GM19463 (cell line): ENCODE measurements at regions not wholly inside any gene's neighbourhood (a gene's known extent, or its start where the extent isn't known, plus 50 kb on each side); places are given as distances from the start of the nearest gene placed in this dataset.

Experiments used
- ATAC-seq: cut with Tn5 transposase; IDR thresholded peaks from one replicate; pipeline ENCODE4 v1.9.1; 2021; ENCODE audit warnings: mild to moderate bottlenecking, moderate library complexity; ENCODE audit not compliant: unreplicated experiment

DNA sequence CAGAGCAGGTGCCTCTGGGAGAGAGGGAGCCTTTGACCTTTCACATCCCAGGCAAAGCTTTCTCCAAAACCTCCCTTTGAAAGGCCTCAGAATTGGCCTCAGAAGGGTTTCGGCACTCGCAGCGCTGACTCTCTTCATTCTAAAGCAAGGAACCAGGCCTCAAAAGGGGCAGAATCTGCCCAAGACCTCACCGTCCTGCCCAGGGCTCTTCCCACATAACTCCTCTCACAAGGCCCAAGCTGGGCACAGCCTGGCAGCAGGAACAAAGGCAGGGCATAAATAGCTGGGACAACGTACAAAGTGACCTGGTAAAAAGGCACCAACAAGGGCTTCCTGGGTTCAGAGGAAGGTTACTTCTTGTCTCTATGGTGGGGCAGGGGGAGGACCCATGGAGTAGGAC is 166.3 kb upstream of the FSTL4 start:
- no peak for ATAC-seq

DNA sequence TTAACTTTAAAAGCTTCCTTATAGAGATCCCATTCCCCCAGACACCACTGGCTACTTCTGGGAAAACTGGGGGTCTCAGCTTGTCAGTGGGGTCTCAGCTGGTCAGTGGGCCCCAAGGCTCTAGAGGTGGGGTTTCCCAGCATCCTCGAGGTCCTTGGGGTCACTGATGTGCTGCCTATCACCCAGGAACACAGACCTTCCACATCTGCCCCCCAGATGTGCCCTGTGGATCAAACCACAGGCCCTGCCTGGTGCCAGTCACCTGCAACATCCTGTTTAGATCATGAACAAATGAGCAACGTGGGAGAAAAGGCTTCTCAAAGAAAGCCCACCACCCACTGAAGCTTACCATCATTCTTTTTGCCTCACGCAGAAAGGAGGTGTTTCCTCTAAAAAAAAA is 165.6 kb upstream of the FSTL4 start:
- ATAC-seq, result no peak

DNA sequence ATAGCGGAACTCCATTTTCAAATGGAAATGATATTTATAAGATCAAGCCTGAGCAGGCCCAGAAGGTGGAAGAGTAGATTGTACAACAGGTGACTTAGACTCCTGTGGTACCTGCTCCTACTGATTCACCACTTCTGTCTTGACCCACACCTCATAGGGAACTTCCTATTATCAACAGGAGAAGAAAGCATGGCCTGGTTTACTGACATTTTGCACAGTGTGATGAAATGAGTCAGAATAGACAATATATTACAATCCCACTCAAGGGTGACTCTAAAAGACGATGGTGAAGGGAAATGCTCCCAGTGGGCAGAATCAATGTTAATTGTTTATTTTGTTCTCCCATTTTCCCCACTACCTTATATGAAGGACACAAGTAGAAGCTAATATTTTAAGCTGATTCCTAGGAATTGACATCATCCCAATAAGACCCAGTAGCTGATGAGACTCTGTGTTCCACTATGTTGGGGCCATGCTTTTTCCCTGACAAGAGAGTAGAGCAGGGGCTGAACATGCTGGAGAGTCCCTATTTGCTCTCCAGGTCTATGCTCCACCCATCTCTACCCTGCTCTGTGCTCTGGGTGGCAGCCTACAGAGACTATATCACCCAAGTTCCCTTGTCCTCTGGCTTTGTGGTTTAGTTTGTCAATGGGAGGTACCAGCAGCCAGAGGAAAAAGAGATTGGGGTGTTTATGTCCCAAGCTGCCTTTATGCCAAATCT is 163.4 kb upstream of the FSTL4 start:
- no peak for ATAC-seq

DNA sequence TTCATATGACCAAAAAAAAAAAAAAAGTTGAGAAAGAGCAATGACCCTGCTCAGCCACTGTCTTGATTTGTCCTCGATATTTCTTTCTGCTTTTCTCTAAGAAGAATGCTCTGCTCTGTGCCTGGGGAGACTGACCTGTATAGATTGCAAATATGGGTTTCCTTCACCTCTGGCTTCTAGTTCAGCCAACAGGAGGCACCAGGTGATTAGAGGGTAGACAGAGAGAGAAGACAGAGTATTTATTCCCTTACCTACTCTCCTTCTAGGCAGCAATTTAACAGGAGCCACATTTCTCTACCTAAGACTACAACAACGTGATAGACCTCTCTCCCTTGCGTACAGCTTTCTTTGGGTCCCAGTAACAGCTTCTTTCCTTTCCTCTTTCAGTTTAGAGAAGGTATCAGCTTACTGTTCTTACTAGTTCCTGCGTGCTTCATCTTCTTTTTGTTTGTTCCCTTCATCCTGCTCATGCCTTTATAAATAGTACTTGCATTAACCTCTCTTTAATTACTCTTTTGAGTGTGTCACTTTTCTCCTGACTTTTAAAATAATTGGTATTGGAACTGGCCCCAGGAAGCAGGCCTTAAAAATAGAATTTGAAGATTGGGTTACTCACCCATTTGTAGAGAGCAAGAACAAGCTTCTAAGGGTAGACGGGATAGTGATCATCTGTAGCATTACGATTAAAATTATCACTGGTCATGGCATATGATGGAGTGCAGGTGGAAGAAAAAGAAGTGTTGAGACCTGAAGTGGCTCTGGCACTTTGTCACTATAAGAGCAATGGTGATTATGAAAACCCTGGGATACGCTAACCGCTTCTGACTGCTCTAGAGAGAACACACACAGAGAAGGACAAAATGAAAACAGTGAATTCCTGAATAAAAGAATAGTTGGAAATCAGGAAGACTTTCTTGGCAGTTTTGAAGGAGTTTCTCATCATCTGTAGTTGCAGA is 161.2 kb upstream of the FSTL4 start:
- ATAC-seq, result no peak

DNA sequence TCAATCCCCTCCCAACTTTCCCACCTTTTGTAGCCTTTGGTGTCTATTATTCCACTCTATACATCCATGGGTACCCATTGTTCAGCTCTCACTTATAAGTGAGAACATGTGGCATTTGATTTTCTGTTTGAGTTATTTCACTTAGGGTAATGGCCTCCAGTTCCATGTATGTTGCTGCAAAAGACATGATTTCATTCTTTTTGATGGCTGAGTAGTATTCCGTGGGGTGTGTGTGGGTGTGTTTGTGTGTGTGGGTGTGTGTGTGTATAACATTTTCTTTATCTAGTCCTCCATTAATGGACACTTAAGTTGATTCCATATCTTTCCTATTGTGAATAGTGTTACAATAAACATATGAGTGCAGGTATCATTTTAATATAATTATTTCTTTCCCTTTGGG is 157.5 kb upstream of the FSTL4 start:
- ATAC-seq, result no peak

DNA sequence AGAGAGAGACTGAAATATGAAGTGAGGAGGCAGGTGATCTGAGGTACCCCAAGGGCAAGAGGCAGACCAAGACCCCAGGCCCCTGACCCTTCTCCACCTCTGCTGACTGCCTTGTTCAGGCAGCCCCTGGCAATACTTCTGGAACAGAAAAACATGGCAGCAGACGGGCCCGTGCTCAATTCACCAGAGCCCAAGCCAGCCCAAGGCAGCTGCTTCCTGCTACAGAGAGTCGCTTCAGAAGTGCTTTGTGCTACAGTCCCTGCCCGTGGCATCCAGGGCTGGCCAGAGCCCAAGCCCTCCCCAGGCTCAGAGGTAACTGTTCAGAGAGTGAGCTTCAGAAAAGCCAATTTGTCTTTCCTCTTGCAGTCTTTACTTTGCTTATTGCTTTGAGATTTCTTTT is 151.4 kb upstream of the FSTL4 start:
- ATAC-seq, result no peak

DNA sequence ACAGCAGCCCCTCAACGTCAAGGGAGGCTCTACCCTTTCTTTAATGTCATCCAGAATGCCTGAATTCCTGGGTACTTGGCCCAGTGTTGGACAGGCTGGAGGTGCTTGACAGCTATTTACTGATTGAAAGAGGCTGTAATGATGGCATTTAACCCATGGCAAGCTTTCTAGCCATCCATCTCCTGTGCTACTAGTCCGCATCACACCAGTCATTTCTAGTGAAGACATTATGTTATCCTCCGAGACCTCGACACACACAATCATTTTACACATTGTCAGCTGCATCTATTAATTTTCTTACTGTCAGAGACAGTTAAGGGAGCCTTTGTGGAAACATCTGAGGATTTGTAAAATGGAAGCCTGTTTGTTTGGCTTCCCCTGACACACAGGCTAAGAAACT is 149.3 kb upstream of the FSTL4 start:
- ATAC-seq, result no peak

DNA sequence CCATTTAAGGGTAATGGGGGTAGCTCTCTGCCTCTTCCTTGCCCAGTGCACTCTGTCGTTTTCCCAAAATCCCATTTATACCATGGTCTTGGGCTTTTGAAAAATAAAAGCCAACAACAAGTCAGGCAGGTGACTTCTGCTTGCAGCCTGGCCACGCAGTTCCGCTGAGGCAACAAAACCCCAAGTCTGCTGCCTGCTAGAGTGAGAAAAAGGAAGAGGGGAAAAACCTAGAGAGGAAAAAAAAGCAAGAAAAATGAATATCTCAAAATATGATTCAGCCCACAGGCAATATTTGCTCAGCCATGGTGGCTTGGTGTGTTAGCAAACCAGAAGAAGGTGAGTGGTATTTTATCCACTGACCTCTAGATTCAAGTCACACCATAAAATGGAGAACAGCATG is 148.2 kb upstream of the FSTL4 start:
- ATAC-seq, result no peak

DNA sequence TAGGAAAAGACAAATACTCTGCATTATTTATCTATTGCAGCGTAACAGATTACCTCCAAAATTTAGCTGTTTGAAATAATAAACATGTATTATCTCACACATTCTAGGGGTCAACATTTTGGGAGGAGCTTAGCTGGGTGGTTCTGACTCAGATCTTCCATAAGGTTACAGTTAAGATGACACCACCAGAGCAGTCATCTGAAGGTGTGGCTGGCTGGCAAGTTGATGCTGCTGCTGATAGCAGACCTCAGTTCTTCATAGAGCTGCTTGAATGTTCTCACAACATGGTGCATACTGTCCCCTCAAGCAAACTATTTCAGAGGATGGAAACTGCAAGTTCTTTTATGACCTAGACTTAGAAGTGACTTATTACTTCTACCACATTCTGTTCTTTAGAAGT is 146.3 kb upstream of the FSTL4 start:
- no peak for ATAC-seq

DNA sequence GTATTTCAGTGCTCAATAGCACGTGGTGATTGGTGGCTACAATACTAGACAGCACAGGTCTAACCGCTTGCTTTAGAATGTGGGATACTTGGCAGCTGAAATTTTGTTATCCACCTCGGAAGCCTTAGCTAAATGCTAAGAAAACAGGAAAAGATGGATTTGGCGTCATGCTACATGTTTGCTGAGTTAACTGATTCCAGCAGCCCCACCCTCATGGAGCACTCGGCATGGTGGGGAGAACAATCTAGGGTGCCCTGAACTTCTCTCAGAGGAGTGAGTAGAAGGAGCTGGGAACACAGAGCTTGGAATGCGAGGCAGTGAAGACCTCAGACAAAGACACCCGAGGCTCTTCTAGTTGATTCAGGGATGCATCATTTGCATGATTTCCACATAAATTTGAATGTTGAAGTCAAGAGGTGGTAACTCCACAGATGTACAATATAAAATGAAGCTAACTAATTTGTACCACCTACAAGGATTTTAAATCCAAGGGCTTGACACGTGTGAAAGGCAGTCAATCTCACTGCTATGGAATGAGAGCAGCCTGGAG is 145.1 kb upstream of the FSTL4 start:
- no peak for ATAC-seq

DNA sequence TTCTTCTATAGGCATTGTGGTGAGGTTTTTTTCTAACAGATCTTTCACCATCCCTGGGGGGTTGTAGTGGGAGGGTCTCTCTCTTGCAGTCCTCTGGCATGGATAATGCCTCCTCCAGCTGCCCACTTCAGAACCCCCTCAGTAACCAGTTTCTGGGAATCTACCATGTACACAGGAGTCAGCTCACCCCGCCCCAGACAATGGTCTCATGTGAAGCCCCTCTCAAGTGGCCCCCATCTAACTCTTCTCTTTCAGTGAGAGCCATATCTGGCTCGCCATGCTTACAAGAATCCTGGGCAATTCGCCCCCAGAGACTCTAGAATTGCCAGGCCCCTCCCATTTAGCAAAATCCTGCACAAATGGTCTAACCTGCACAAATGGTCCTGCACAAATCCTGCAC is 144.4 kb upstream of the FSTL4 start:
- no peak for ATAC-seq

DNA sequence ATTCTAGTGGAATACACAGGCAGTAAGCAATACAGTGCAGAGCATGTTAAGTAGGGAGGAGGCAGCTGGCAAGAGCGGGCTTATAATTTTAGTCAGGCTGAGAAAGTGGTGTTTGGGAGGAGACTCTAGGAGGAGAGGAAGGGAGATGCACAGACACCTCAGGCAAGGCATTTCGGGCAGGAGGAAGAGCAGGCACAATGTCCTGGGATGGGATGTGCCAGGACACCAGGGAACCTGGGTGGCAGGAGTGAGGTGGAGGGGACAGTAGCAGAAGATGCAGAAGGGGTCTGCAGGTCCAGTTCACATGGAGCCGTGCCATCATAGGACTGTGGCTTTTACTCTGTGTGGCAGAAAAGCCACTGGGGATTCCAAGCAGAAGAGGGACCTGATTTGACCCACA is 143.7 kb upstream of the FSTL4 start:
- ATAC-seq, result no peak

DNA sequence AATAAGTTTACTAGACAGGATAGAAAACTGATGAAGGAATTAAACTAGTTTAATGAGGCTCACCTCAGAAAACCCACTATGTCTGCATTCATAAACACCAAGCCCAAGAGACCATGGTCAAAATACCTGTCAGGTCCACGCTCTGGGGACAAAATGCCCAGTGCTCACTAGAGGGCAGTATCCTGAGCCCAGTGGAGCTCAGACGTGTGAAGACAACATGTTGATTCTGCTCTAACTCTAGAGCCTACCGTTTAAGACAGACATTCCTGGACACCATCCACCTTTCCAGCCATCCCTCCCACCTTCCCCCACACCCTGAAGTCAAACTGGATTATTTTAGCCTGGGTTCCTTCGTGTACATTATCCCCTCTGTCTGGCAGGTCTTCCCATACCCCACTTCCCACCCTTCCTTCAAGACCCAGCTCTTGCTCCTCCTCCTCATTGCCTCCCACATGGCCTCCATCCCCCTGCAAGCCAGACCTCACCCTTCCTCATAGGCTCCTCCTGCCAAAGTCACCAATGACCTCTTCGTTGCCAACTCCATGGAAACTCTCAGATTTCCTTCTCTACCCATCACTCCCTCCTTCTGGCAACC is 142.3 kb upstream of the FSTL4 start:
- no peak for ATAC-seq

DNA sequence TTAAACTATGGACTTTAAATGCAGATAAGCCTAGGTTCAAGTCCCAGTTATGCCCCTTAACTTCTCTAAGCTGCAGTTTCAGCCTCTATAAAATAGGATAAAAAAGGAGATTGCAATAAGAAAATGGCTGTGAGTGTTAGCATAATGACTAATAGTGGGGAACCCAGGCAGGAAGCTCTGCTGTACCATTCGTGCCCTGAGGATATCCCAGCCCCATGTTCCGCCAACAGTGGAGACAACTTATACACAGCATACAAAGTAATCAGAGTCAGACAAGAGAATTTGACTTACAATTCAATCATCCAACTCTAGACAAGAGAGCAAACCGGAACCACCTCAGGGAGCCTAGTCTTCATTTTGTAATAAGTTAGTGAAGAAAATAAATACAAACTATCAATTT is 141.5 kb upstream of the FSTL4 start:
- ATAC-seq, result no peak

DNA sequence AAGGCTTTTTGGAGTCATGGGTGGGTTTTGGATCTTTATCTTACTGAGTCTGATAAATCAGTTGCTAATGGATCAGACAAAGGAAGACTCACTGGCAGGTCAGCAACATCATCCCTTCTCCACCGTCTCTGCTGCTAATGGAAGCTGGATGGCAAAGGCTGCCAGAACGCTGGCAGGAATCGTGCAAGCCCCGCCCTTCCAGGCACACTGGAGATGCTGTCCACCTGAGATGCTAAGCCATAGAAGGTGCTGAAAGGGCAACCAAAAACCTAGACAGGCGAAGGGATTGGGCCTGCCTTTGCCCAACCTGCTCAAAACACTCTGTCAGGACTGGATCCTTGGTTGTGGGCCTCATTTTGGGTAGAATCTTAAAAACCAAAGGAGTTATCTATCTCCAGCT is 139.5 kb upstream of the FSTL4 start:
- ATAC-seq, result no peak

DNA sequence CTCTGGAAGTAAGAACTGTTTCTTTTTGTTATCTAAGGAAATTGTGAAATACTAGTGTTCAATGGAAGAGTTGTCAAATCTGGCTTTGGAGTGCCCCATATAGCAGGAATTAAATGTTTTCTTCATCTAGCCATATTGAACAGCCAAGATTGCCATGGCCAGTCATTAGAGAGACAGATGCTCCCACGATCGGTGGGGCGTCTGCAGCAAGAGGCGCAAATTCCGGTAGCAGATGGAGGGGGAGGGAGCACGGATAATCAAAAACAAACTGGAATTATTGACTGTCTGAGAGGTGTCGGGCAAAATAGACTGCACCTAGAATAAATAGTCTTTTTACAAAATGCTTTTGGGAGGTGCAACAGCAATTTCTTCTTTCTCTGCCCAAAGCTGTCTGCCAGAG is 139.1 kb upstream of the FSTL4 start:
- ATAC-seq, result no peak

DNA sequence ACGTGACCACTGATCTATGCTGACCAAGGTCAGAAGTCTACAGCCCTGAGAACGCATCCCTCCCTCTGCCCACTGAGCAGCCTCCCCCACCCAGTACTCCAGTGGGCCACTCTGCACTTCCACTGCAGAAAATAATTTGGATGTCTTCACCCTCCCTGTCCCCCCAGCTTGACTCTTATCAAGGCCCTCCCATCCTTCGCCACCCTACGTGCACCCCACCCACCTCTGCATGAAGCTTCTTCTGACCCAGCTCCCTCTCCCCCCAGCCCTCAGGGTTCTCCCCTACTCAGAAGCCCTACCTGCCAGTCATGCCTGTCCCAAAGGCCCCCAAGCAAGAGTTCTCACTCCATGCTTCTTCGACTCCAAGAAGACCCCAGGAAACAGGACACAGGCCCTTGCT is 138.5 kb upstream of the FSTL4 start:
- ATAC-seq, result no peak

DNA sequence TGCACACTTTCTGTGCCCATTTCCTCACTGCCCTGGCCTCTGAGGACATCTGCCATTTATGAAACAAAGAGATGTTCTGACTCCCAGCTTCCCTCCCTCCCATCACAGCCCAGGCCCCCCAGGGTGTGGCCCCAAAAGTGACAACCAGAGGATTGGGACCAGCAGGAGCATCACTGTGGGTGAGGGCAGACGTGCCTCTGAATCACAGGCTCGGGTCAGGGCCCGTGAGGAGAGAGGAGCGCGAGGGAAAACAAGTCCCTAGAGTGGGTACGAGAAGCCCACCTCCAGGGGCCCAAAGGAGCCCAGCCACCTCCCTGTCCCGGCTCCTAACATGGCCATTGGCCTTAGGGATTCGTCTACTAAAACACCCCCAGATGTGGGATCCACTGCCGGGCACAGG is 138.0 kb upstream of the FSTL4 start:
- no peak for ATAC-seq

DNA sequence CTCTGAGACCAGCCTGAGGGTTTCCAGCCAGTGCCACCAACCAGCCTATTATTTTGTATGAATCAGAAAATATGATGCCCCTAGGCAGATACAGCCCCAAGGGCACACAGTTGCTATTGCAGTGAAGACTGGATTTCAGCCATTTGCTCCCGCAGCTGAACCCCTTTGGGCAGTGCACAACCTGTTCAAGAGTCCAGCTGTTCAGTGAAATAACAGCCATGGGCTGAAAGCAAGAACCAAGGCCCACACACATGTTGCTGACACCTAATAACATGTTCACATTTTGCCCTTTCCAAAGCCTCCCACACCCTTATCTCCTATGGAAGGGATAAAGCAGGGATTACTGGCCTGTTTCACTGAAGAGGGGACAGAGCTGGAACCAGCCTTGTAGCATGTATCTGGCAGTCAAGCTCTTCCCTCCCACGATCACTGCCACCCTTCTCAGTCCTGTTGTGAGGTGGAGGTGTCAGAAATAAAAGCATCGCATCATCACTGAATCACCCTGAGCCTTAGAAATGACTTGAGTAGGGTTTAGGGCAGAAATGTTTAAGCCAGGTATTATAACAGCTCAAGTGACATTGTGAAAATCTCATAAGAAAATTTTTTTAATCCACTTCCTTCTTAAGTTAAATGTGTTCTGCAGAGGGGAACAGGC is 137.1 kb upstream of the FSTL4 start:
- no peak for ATAC-seq

DNA sequence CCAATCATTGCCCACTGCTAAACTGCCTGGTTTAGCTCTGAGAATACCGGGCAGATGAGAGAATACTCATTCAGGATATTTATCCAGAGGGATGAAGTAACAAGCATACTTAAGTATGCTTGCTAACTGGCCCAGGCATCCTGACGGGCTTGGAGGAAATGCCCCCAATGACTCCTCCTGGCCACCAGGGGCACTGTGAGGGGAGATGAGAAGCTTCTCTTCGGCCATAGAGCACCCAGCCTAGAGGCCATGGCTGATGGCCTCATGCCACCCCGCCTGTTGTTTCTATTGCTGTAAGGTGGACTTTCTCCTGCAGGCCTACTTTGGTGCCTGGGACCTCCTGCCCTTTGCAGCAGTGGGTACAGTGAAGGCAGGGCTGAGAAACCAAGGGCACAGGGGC is 134.5 kb upstream of the FSTL4 start:
- no peak for ATAC-seq

DNA sequence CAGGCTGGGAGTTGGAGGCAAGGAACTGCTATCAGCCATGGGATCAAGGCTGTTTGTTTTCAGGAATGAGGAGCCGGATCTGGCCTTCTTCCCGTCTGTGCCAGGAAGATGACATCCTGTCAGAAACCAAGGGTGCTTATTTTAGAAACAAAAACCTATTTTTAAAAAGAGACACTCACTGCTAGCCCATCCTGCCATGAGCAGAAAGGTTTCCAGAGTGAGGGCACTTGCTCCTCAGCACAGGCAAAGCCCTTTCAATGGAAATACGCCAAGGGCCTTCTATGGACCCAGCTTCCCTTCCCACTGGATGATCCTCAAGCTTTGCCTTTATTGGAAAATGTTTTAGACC is 132.6 kb upstream of the FSTL4 start:
- ATAC-seq, result no peak
